Adrenal gland (tissue), 9 donors: ENCODE measurements at regions not wholly inside any gene's neighbourhood (a gene's known extent, or its start where the extent isn't known, plus 50 kb on each side); places are given as distances from the start of the nearest gene placed in this dataset.

ENCODE experiments used
- DNase-seq, 7 donors: peaks; one replicate each; pipeline ENCODE4 v3.0.0-alpha.2; 2019 to 2020
- H3K27ac ChIP-seq, 5 donors: fragments of 200-600 bp; sonication (generic) in 4 of 5; 1 replicate in 3 of 5; 2 replicates in 2 of 5; pipeline versions ENCODE4 v1.5.1 to v1.8.0; 2016 to 2020; ENCODE audit warnings: mild to moderate bottlenecking in 1 of 5
- H3K27me3 ChIP-seq: fragments of 200-600 bp; 2 replicates; pipeline ENCODE4 v1.8.0; 2021
- H3K36me3 ChIP-seq, 2 donors: fragments of 200-600 bp; replicated peaks in 1 of 2; 1 replicate in 1 of 2; 2 replicates in 1 of 2; pipeline versions ENCODE4 v1.5.1 to v1.8.0; 2018 to 2022
- H3K4me1 ChIP-seq, 2 donors: fragments of 200-600 bp; replicated peaks in 1 of 2; 1 replicate in 1 of 2; 2 replicates in 1 of 2; pipeline versions ENCODE4 v1.5.1 to v1.8.0; 2018 to 2021
- H3K4me3 ChIP-seq, 4 donors: fragments of 200-600 bp; sonication (generic) in 3 of 4; one replicate each; pipeline ENCODE4 v1.5.1; 2016 to 2018
- H3K9me3 ChIP-seq, 3 donors: fragments of 200-600 bp; sonication (generic) in 1 of 3; replicated peaks in 1 of 3; 1 replicate in 2 of 3; 2 replicates in 1 of 3; pipeline versions ENCODE4 v1.5.1 to v1.8.0; 2016 to 2021
- CTCF ChIP-seq, 6 experiments: fragments of 450-650 bp in 4 of 6; fragments of 200-600 bp in 2 of 6; sonication (generic) in 1 of 6; IDR thresholded peaks; 1 replicate in 5 of 6; 2 replicates in 1 of 6; pipeline versions ENCODE4 v1.5.1 to v1.8.0; 2016 to 2021; ENCODE audit warnings: antibody characterized with exemption in 6 of 6, mild to moderate bottlenecking in 2 of 6, moderate library complexity in 1 of 6
- POLR2A ChIP-seq, 2 donors: fragments of 450-650 bp; IDR thresholded peaks; one replicate each; pipeline ENCODE4 v1.6.1; 2017; ENCODE audit warnings: antibody characterized with exemption in 2 of 2, mild to moderate bottlenecking in 2 of 2, moderate library complexity in 1 of 2
- WGBS, 4 donors: extraction: QIAGEN DNeasy Blood & Tissue Kit in 2 of 4; methylation state at CpG; one replicate each; pipeline versions ENCODE4 v1.1.5 to v1.1.7; 2013 to 2017; 5-methylcytosine and 5-hydroxymethylcytosine counted together
- intact Hi-C, 2 donors: fragments of 100-400 bp; cut with DNase I; formaldehyde crosslinking; loops; one replicate each; pipeline versions ENCODE4 v1.14.1 to v1.15.0; 2022 to 2023
- donor health status: healthy with polysubstance abuse.
- donor health status: Bipolar disorder and iron deficiency.
- donor health status: DM: yes; HTN: yes; CAD: no.
- donor health status: DM: no; HTN: no; CAD: no.
- donor health status: DM: no; HTN: no; CAD: no.

- Histone ChIP-seq H3K4me3 (no peak overlapping the region), H3K27ac (no peak overlapping the region), H3K9me3 (no peaks in the 10 kb centered on the region), H3K36me3 (no peaks in the 10 kb centered on the region), H3K4me1 (no peaks in the 10 kb centered on the region), H3K27me3 (no peaks in the 10 kb centered on the region)
- intact Hi-C loops = no loop called here
- DNase-seq = no peak
- no peak for TF ChIP-seq POLR2A (IDR thresholded peaks at IDR 0.05)
- TF ChIP-seq CTCF (IDR thresholded peaks at IDR 0.05) = no peak
- 70 to 80% (median 79%) methylated on average over 1 of the region's 1 CpG for WGBS, 4 donors
Observed at GRCh38 chr12:91418221-91419090, 235.8 kb upstream of the DCN start.

- DNase-seq = no peak
- Histone ChIP-seq H3K4me3 (no peak overlapping the region), H3K9me3 (no peaks in the 10 kb centered on the region), H3K36me3 (no peaks in the 10 kb centered on the region), H3K4me1 (no peaks in the 10 kb centered on the region), H3K27me3 (no peaks in the 10 kb centered on the region), H3K27ac (no peak overlapping the region)
- intact Hi-C loops = no loop called here
- 59 to 95% (median 69%) methylated on average over 3 of the region's 3 CpGs for WGBS, 4 donors
- TF ChIP-seq CTCF (IDR thresholded peaks at IDR 0.05) (no peak), POLR2A (IDR thresholded peaks at IDR 0.05) (no peak)
Observed at GRCh38 chr12:91417650-91418049, 235.0 kb upstream of the DCN start.

GRCh38 chr12:91414636-91415035 lies 232.0 kb upstream of the DCN start:
- no peak overlapping the region for H3K27ac ChIP-seq
- H3K27me3 ChIP-seq = no peaks in the 10 kb centered on the region
- H3K4me1 ChIP-seq = no peaks in the 10 kb centered on the region
- intact Hi-C loops = no loop called here
- no peak for DNase-seq
- no peaks in the 10 kb centered on the region for H3K36me3 ChIP-seq
- no peaks in the 10 kb centered on the region for H3K9me3 ChIP-seq
- TF ChIP-seq POLR2A (IDR thresholded peaks at IDR 0.05) (no peak), CTCF (IDR thresholded peaks at IDR 0.05) (no peak)
- no peak overlapping the region for H3K4me3 ChIP-seq

- H3K27ac ChIP-seq = no peak overlapping the region
- DNase-seq = no peak
- H3K9me3 ChIP-seq = no peaks in the 10 kb centered on the region
- H3K4me1 ChIP-seq = no peaks in the 10 kb centered on the region
- TF ChIP-seq POLR2A (IDR thresholded peaks at IDR 0.05) (no peak), CTCF (IDR thresholded peaks at IDR 0.05) (no peak)
- WGBS, 4 donors = 78 to 87% (median 83%) methylated on average over 6 of the region's 6 CpGs
- no peak overlapping the region for H3K4me3 ChIP-seq
- no peaks in the 10 kb centered on the region for H3K36me3 ChIP-seq
- intact Hi-C loops = no loop called here
- H3K27me3 ChIP-seq = no peaks in the 10 kb centered on the region
Observed at GRCh38 chr12:91413581-91414546, 231.2 kb upstream of the DCN start.
